H9 (cell line): ENCODE measurements at regions not wholly inside any gene's neighbourhood (a gene's known extent, or its start where the extent isn't known, plus 50 kb on each side); places are given as distances from the start of the nearest gene placed in this dataset.

Experiments used
- DNase-seq: peaks from one replicate; pipeline ENCODE4 v3.0.0-alpha.2; 2017
- H2AFZ ChIP-seq: one replicate; pipeline ENCODE4 v1.6.1; 2013; ENCODE audit warnings: mild to moderate bottlenecking, low read length, control low read depth, moderate library complexity
- H2AK5ac ChIP-seq: 2 replicates; pipeline ENCODE4 v1.6.1; 2013; ENCODE audit warnings: low read length, control low read depth, mixed read lengths; ENCODE audit not compliant: insufficient read length
- H2BK120ac ChIP-seq: one replicate; pipeline ENCODE4 v1.6.1; 2013; ENCODE audit warnings: low read depth, mild to moderate bottlenecking, low read length, control low read depth, inconsistent platforms; ENCODE audit not compliant: poor library complexity, severe bottlenecking
- H2BK12ac ChIP-seq: 2 replicates; pipeline ENCODE4 v1.6.1; 2013; ENCODE audit warnings: low read length, control low read depth, mixed read lengths, low read depth; ENCODE audit not compliant: insufficient read length
- H2BK15ac ChIP-seq: 2 replicates; pipeline ENCODE4 v1.6.1; 2013; ENCODE audit warnings: low read depth, low read length, control low read depth
- H2BK20ac ChIP-seq: one replicate; pipeline ENCODE4 v1.6.1; 2013; ENCODE audit warnings: low read depth, mild to moderate bottlenecking, low read length, control low read depth, inconsistent platforms; ENCODE audit not compliant: poor library complexity, severe bottlenecking
- H2BK5ac ChIP-seq: 2 replicates; pipeline ENCODE4 v1.6.1; 2013; ENCODE audit warnings: low read length, control low read depth, mixed read lengths; ENCODE audit not compliant: insufficient read length
- H3K14ac ChIP-seq: 2 replicates; pipeline ENCODE4 v1.6.1; 2013; ENCODE audit warnings: low read length, control low read depth; ENCODE audit not compliant: insufficient read depth
- H3K18ac ChIP-seq: 2 replicates; pipeline ENCODE4 v1.6.1; 2013; ENCODE audit warnings: low read depth, mild to moderate bottlenecking, mixed read lengths, low read length, control low read depth; ENCODE audit not compliant: insufficient read length
- H3K23ac ChIP-seq: 2 replicates; pipeline ENCODE4 v1.6.1; 2013; ENCODE audit warnings: low read length, control low read depth, mixed read lengths, low read depth; ENCODE audit not compliant: insufficient read length
- H3K23me2 ChIP-seq: 2 replicates; pipeline ENCODE4 v1.6.1; 2013; ENCODE audit warnings: low read depth, mild to moderate bottlenecking, mixed read lengths, low read length, control low read depth; ENCODE audit not compliant: insufficient read length, poor library complexity, severe bottlenecking
- H3K27ac ChIP-seq: 2 replicates; pipeline ENCODE4 v1.5.1; 2013; ENCODE audit warnings: low read length, control low read depth, mixed read lengths, low read depth; ENCODE audit not compliant: insufficient read length
- H3K27me3 ChIP-seq: 2 replicates; pipeline ENCODE4 v1.6.1; 2013; ENCODE audit warnings: low read length, control low read depth, inconsistent platforms; ENCODE audit not compliant: insufficient read depth
- H3K4ac ChIP-seq: 2 replicates; pipeline ENCODE4 v1.6.1; 2013; ENCODE audit warnings: low read depth, mild to moderate bottlenecking, control low read depth, inconsistent platforms, low read length, moderate library complexity
- H3K4me1 ChIP-seq: 2 replicates; pipeline ENCODE4 v1.6.1; 2013; ENCODE audit warnings: low read length, control low read depth, inconsistent platforms; ENCODE audit not compliant: insufficient read depth
- H3K4me2 ChIP-seq: 2 replicates; pipeline ENCODE4 v1.6.1; 2013; ENCODE audit warnings: low read length, control low read depth, mixed read lengths; ENCODE audit not compliant: insufficient read length, insufficient read depth
- H3K56ac ChIP-seq: 2 replicates; pipeline ENCODE4 v1.6.1; 2013; ENCODE audit warnings: low read depth, mild to moderate bottlenecking, mixed read lengths, low read length, control low read depth; ENCODE audit not compliant: insufficient read length
- H3K79me1 ChIP-seq: 2 replicates; pipeline ENCODE4 v1.6.1; 2013; ENCODE audit warnings: low read depth, mild to moderate bottlenecking, moderate library complexity, low read length, control low read depth, inconsistent platforms; ENCODE audit not compliant: insufficient read depth, poor library complexity, severe bottlenecking
- H3K79me2 ChIP-seq: 2 replicates; pipeline ENCODE4 v1.6.1; 2013; ENCODE audit warnings: low read length, control low read depth, inconsistent platforms; ENCODE audit not compliant: insufficient read depth
- H3K9ac ChIP-seq: 2 replicates; pipeline ENCODE4 v1.6.1; 2013; ENCODE audit warnings: low read length, control low read depth, mixed read lengths; ENCODE audit not compliant: insufficient read length; ENCODE audit errors: extremely low read depth
- H3K9me3 ChIP-seq: one replicate; pipeline ENCODE4 v1.6.1; 2013; ENCODE audit warnings: low read depth, low read length, inconsistent platforms; ENCODE audit not compliant: control insufficient read depth
- H3T11ph ChIP-seq: one replicate; pipeline ENCODE4 v1.6.1; 2013; ENCODE audit warnings: mild to moderate bottlenecking, low read length, control low read depth, inconsistent platforms
- H4K20me1 ChIP-seq: one replicate; pipeline ENCODE4 v1.6.1; 2013; ENCODE audit not compliant: control insufficient read depth, insufficient read length, insufficient read depth
- H4K5ac ChIP-seq: 2 replicates; pipeline ENCODE4 v1.6.1; 2013; ENCODE audit warnings: low read depth, mild to moderate bottlenecking, mixed read lengths, low read length, control low read depth; ENCODE audit not compliant: insufficient read length
- H4K8ac ChIP-seq: replicated peaks from 2 replicates; pipeline ENCODE4 v1.6.1; 2013; ENCODE audit warnings: low read length, control low read depth, mixed read lengths, low read depth; ENCODE audit not compliant: insufficient read length
- H4K91ac ChIP-seq: 2 replicates; pipeline ENCODE4 v1.6.1; 2013; ENCODE audit warnings: low read depth, mild to moderate bottlenecking, moderate library complexity, mixed read lengths, low read length, control low read depth; ENCODE audit not compliant: insufficient read length
- H3K27ac Mint-ChIP-seq, 3 experiments: 2 replicates in 2 of 3; 3 replicates in 1 of 3; pipeline ENCODE4 v1.8.0; 2020 to 2021; ENCODE audit warnings: mixed read lengths in 3 of 3, mild to moderate bottlenecking in 1 of 3, moderate library complexity in 1 of 3
- H3K27me3 Mint-ChIP-seq: 2 replicates; pipeline ENCODE4 v1.8.0; 2021; ENCODE audit warnings: low read depth, mild to moderate bottlenecking, moderate library complexity, mixed read lengths
- H3K36me3 Mint-ChIP-seq, 3 experiments: 2 replicates in 2 of 3; 3 replicates in 1 of 3; pipeline ENCODE4 v1.8.0; 2020 to 2021; ENCODE audit warnings: low read depth in 3 of 3, mixed read lengths in 3 of 3; ENCODE audit not compliant: insufficient read depth in 1 of 3
- H3K4me1 Mint-ChIP-seq, 2 experiments: 2 replicates each; pipeline ENCODE4 v1.8.0; 2020; ENCODE audit warnings: mixed read lengths in 2 of 2
- H3K4me3 Mint-ChIP-seq, 2 experiments: 2 replicates in 1 of 2; 3 replicates in 1 of 2; pipeline ENCODE4 v1.8.0; 2020 to 2021; ENCODE audit warnings: mild to moderate bottlenecking in 2 of 2, mixed read lengths in 2 of 2, moderate library complexity in 1 of 2
- H3K9me3 Mint-ChIP-seq, 2 experiments: 2 replicates in 1 of 2; 3 replicates in 1 of 2; pipeline ENCODE4 v1.8.0; 2020; ENCODE audit warnings: mild to moderate bottlenecking in 2 of 2, mixed read lengths in 2 of 2, moderate library complexity in 1 of 2
- CTCF ChIP-seq: fragments of 200-600 bp; sonication (generic); conservative IDR thresholded peaks from 3 replicates; pipeline ENCODE4 v1.8.0; 2021; ENCODE audit warnings: antibody characterized with exemption, mild to moderate bottlenecking
- WGBS: extraction: QIAGEN DNeasy Blood & Tissue Kit; methylation state at CpG from one replicate; pipeline ENCODE4 v1.1.7; 2013; ENCODE audit warnings: missing lambda C conversion rate, low lambda C conversion rate, mixed read lengths; ENCODE audit not compliant: insufficient read length; ENCODE audit errors: extremely low coverage; 5-methylcytosine and 5-hydroxymethylcytosine counted together

GRCh38 chr4:129346036-129346435, 250.1 kb downstream of the C4orf33 start:
- DNase-seq: no peak
- H3K27ac Mint-ChIP-seq: no peak overlapping the region
- no peak overlapping the region for H3K4me3 Mint-ChIP-seq

More at GRCh38 chr4:129346036-129346435, 250.1 kb downstream of the C4orf33 start:
- no CpG with 5 or more reads among the region's 5 CpGs for whole genome bisulfite sequencing
- no peak overlapping the region for H3K9ac ChIP-seq
- no peaks in the 10 kb centered on the region for H3K79me1 ChIP-seq
- Mint-ChIP-seq H3K27me3 (no peaks in the 10 kb centered on the region), H3K4me1 (peaks cover 17 to 19% of the 10 kb centered on the region in 2 experiments), H3K9me3 (no peaks in the 10 kb centered on the region), H3K36me3 (no peaks in the 10 kb centered on the region)
- no peak overlapping the region for H2BK5ac ChIP-seq
- H2BK20ac ChIP-seq: no peak overlapping the region
- H3K79me2 ChIP-seq: no peaks in the 10 kb centered on the region
- no peak for TF ChIP-seq CTCF
- no peak overlapping the region for H3K14ac ChIP-seq
- H2BK120ac ChIP-seq: no peak overlapping the region
- H4K8ac ChIP-seq: no peak overlapping the region
- no peak overlapping the region for H3K18ac ChIP-seq
- H2AK5ac ChIP-seq: no peak overlapping the region
- no peak overlapping the region for H3K4ac ChIP-seq
- H3K23me2 ChIP-seq: no peaks in the 10 kb centered on the region
- H2BK12ac ChIP-seq: no peak overlapping the region
- no peaks in the 10 kb centered on the region for H3K27me3 ChIP-seq
- H3K4me1 ChIP-seq: no peaks in the 10 kb centered on the region; the same call in 1 of the 2 replicates
- no peak overlapping the region for H3K23ac ChIP-seq
- no peak overlapping the region for H2BK15ac ChIP-seq
- H2AFZ ChIP-seq: no peak overlapping the region
- no peak overlapping the region for H4K5ac ChIP-seq
- H3T11ph ChIP-seq: no peak overlapping the region
- no peaks in the 10 kb centered on the region for H4K20me1 ChIP-seq
- no peak overlapping the region for H3K27ac ChIP-seq
- no peaks in the 10 kb centered on the region for H3K9me3 ChIP-seq
- H3K4me2 ChIP-seq: no peak overlapping the region
- no peak overlapping the region for H4K91ac ChIP-seq
- no peak overlapping the region for H3K56ac ChIP-seq
